ENCODE measurements at regions not wholly inside any gene's neighbourhood (a gene's known extent, or its start where the extent isn't known, plus 50 kb on each side); places are given as distances from the start of the nearest gene placed in this dataset.
"Not testable (repeated sequence)": the region's sequence is repeated elsewhere in the genome, so short reads cannot be mapped to it uniquely, and the experiment has no call there.

DNA sequence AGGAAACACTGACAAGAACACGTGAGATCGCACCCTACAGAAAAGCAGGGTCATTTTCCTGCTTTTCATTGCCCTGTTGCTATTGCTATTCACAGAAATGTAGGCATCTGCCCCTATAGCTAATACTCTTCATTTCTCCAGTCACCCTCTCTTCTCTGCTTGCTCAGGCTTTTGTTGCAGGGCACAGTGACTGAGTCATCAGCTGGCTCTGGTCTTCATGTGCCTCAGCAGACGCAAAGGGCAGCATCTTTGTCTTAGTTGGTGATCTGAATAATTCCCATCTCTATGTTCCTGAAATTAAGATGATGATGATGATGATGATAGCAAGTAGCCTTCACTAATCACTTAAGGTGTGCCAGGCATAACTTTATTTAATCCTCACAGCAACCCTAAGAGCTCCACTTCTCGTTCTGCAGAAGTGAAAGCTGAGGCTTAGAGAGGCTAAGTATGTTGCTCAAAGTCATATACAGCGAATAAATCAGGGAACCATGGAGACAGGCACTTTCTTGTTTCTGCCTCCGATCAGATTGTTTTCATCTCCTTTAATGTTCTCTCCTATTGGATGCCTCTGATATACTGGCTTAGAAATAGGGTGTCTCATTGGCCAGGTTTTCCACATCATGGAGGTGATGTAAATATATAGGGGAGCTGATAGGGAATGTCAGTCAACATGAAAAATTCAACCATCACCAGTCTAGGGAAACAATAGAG is 133.0 kb upstream of the STK32A start:
- Histone ChIP-seq H3K4me1 (ENCODE audit: control insufficient read depth, insufficient read depth, low read length) (no peaks in the 10 kb centered on the region), H3K36me3 (ENCODE audit: control insufficient read depth, insufficient read depth, low read length) (no peaks in the 10 kb centered on the region), H3K4me3 (ENCODE audit: low read length) (no peak overlapping the region), H3K27ac (ENCODE audit: low read depth, low read length) (no peak overlapping the region), H3K27me3 (ENCODE audit: control insufficient read depth, insufficient read depth, low read length) (no peaks in the 10 kb centered on the region), H3K9ac (ENCODE audit: low read length) (no peak overlapping the region)

DNA sequence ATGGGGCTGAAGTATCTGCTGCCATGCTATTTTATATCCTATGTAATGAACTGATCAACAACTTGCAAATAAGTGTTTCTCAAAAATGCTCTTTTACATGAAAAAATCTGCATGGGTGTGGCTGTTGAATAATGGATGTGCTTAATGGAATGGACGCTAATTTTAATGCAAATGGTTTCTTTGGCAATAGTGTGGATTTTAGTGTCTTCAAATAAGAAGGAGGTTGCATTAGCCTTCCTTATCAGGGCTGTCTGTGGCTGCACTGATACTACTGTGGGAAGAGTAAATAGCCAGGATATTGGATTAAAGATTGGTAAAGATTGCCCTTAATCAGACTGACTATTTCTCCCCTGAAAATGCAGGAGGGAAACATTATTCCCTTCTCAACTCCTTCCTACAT is 121.9 kb upstream of the STK32A start:
- Histone ChIP-seq H3K36me3 (ENCODE audit: control insufficient read depth, insufficient read depth, low read length) (no peaks in the 10 kb centered on the region), H3K4me3 (ENCODE audit: low read length) (no peak overlapping the region), H3K9ac (ENCODE audit: low read length) (no peak overlapping the region), H3K27me3 (ENCODE audit: control insufficient read depth, insufficient read depth, low read length) (no peaks in the 10 kb centered on the region), H3K27ac (ENCODE audit: low read depth, low read length) (no peak overlapping the region), H3K4me1 (ENCODE audit: control insufficient read depth, insufficient read depth, low read length) (no peaks in the 10 kb centered on the region)

DNA sequence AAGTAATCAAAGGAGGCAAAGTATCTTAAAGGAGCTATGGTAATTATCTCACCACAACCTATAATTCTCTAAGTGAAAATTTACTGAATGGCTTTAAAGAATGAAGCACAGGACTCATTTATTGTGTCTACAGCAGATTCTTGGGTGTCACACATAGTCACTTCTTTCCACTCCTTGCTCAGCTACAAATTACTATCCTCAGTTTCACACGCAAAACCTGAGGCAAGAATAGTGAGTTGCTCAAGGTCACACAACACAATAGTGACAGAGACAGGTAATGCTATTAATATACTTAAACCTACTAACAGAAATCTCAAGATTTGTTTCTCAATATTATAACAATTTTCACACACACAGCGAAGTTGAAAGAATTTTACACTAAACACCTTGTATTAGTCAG is 120.9 kb upstream of the STK32A start:
- H3K36me3 ChIP-seq (ENCODE audit: control insufficient read depth, insufficient read depth, low read length), result no peaks in the 10 kb centered on the region
- H3K9ac ChIP-seq (ENCODE audit: low read length), result no peak overlapping the region
- H3K4me3 ChIP-seq (ENCODE audit: low read length), result no peak overlapping the region
- no peaks in the 10 kb centered on the region for H3K27me3 ChIP-seq (ENCODE audit: control insufficient read depth, insufficient read depth, low read length)
- H3K4me1 ChIP-seq (ENCODE audit: control insufficient read depth, insufficient read depth, low read length), result no peaks in the 10 kb centered on the region
- no peak overlapping the region for H3K27ac ChIP-seq (ENCODE audit: low read depth, low read length)

DNA sequence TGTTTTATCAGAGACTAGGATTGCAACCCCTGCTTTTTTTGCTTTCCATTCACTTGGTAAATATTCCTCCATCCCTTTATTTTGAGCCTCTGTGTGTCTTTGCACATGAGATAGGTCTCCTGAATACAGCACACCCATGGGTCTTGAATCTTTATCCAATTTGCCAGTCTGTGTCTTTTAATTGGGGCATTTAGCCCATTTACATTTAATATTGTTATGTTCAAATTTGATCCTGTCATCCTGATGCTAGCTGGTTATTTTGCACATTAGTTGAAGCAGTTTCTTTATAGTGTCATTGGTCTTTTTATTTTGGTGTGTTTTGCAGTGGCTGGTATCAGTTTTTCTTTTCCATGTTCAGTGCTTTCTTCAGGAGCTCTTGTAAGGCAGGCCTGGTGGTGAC is 95.1 kb upstream of the STK32A start:
- H3K27me3 ChIP-seq (ENCODE audit: control insufficient read depth, insufficient read depth, low read length); H3K4me1 ChIP-seq (ENCODE audit: control insufficient read depth, insufficient read depth, low read length); H3K4me3 ChIP-seq (ENCODE audit: low read length); H3K9ac ChIP-seq (ENCODE audit: low read length); H3K36me3 ChIP-seq (ENCODE audit: control insufficient read depth, insufficient read depth, low read length); H3K27ac ChIP-seq (ENCODE audit: low read depth, low read length): not testable (repeated sequence)

DNA sequence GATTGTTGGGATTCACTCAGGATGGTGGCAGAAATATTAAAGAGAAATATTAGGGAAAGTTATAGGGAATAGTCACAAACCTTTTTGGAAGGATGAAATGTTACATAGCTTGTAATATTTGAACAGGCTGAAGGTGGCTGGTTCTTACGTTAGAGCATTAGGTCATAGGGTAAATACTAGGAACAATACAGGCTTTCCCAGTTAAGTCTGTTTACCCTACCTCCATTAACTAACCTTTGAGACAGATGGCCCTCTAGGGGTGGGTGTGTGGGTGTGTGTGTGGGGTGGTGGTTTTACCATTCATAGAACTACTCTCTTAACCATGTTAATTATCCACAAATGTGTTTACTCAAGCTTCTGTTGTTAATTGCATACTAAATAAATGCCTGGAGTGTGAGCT is 94.3 kb upstream of the STK32A start:
- no peak overlapping the region for H3K4me3 ChIP-seq (ENCODE audit: low read length)
- no peaks in the 10 kb centered on the region for H3K4me1 ChIP-seq (ENCODE audit: control insufficient read depth, insufficient read depth, low read length)
- no peak overlapping the region for H3K9ac ChIP-seq (ENCODE audit: low read length)
- no peaks in the 10 kb centered on the region for H3K36me3 ChIP-seq (ENCODE audit: control insufficient read depth, insufficient read depth, low read length)
- no peaks in the 10 kb centered on the region for H3K27me3 ChIP-seq (ENCODE audit: control insufficient read depth, insufficient read depth, low read length)
- no peak overlapping the region for H3K27ac ChIP-seq (ENCODE audit: low read depth, low read length)

DNA sequence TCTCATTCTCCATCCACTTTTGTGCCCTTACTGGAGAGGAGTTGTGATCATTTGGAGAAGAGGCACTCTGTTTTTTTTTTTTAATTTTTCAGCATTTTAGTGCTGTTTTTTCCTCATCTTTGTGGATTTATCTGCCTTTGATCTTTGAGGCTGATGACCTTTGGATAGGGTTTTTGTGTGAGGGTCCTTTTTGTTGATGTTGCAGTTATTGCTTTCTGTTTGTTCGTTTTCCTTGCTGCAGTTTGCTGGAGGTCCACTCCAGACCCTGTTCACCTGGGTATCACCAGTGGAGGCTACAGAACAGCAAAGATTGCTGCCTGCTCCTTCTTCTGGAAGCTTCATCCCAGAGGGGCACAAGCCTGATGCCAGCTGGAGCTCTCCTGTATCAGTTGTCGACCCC is 93.2 kb upstream of the STK32A start:
- not testable (repeated sequence) for H3K4me1 ChIP-seq (ENCODE audit: control insufficient read depth, insufficient read depth, low read length); H3K27ac ChIP-seq (ENCODE audit: low read depth, low read length); H3K27me3 ChIP-seq (ENCODE audit: control insufficient read depth, insufficient read depth, low read length); H3K4me3 ChIP-seq (ENCODE audit: low read length); H3K9ac ChIP-seq (ENCODE audit: low read length); H3K36me3 ChIP-seq (ENCODE audit: control insufficient read depth, insufficient read depth, low read length)

DNA sequence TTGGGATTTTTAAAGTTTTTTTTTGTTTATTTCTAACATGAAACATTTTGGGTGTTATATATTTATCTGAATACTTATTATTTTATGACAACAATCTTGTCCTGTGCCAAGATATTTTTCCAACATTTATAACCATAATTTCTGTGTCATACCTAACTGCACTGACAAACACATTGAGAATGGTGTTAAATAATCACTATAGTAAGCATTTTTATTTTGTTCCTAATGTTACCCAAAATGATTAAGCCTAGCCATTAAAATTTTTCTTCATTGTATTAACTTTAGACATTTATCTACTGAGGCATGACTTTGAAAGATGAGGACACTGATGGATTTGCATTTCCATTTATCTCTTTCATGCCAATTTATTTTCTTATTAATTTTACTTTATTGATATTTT is 91.6 kb upstream of the STK32A start:
- Histone ChIP-seq H3K27me3 (ENCODE audit: control insufficient read depth, insufficient read depth, low read length) (no peaks in the 10 kb centered on the region), H3K4me3 (ENCODE audit: low read length) (no peak overlapping the region), H3K36me3 (ENCODE audit: control insufficient read depth, insufficient read depth, low read length) (no peaks in the 10 kb centered on the region), H3K27ac (ENCODE audit: low read depth, low read length) (no peak overlapping the region), H3K4me1 (ENCODE audit: control insufficient read depth, insufficient read depth, low read length) (no peaks in the 10 kb centered on the region), H3K9ac (ENCODE audit: low read length) (no peak overlapping the region)

DNA sequence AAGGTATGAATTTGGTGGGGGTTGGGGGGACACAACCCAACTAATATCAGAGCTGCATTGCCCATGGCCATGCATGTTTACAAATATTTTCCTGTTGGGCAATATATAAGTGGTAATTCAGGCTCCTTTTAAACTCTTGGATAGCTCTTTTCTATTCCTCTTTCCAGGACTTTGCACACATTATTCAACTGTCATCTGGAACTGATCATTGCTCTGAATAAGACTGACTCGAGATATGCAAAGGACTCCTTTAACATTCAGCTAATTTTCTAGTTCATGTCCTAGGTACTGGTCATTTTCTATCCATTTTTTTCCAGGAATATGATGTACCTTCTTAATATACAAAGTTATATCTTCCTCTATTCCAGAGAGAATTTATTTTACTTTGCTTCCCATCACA is 89.5 kb upstream of the STK32A start:
- no peaks in the 10 kb centered on the region for H3K27me3 ChIP-seq (ENCODE audit: control insufficient read depth, insufficient read depth, low read length)
- no peak overlapping the region for H3K4me3 ChIP-seq (ENCODE audit: low read length)

DNA sequence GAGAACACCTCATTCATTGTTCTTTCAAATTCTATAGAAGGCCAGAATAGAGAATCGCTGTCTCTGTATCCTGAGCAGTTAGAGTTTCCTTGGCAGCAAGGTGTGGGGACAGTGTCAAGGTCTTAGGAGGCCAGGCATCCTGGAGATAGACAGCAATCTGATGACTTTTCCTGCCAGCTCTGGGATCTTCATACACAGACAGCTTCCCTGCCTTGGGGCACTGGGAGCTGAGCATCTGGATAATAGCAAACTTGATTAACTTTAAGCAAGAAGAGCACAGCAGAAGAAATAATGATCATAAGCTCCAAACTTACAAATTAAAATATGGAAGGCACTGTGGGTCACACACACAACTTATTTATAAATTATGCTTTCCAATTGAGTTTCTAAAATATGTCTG is 86.1 kb upstream of the STK32A start:
- Histone ChIP-seq H3K4me1 (ENCODE audit: control insufficient read depth, insufficient read depth, low read length) (no peaks in the 10 kb centered on the region), H3K4me3 (ENCODE audit: low read length) (no peak overlapping the region), H3K36me3 (ENCODE audit: control insufficient read depth, insufficient read depth, low read length) (no peaks in the 10 kb centered on the region), H3K27ac (ENCODE audit: low read depth, low read length) (no peak overlapping the region), H3K27me3 (ENCODE audit: control insufficient read depth, insufficient read depth, low read length) (no peaks in the 10 kb centered on the region), H3K9ac (ENCODE audit: low read length) (no peak overlapping the region)

More for the DNA sequence above, 89.5 kb upstream of the STK32A start:
- H3K4me1 ChIP-seq (ENCODE audit: control insufficient read depth, insufficient read depth, low read length), result no peaks in the 10 kb centered on the region
- H3K9ac ChIP-seq (ENCODE audit: low read length), result no peak overlapping the region
- H3K27ac ChIP-seq (ENCODE audit: low read depth, low read length), result no peak overlapping the region
- no peaks in the 10 kb centered on the region for H3K36me3 ChIP-seq (ENCODE audit: control insufficient read depth, insufficient read depth, low read length)

DNA sequence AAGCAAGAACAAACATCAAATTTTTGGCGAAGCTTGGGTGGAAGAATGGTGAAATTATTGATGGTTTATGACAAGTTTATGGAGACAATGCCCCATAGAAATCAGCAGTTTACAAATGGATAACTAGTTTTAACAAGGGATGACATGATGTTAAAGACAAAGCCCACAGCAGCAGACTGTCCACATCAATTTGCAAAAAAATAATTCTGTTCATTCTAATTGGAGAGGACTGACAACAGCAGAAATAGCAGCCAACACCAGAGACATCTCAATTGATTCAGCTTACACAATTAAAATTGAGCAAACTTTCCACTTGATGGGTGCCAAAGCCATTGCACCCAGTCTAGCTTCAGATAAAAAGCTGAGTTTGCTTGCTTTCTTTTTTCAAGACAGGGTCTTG is 82.7 kb upstream of the STK32A start:
- no peaks in the 10 kb centered on the region for H3K4me1 ChIP-seq (ENCODE audit: control insufficient read depth, insufficient read depth, low read length)
- H3K9ac ChIP-seq (ENCODE audit: low read length), result no peak overlapping the region
- no peak overlapping the region for H3K4me3 ChIP-seq (ENCODE audit: low read length)
- no peaks in the 10 kb centered on the region for H3K27me3 ChIP-seq (ENCODE audit: control insufficient read depth, insufficient read depth, low read length)
- H3K36me3 ChIP-seq (ENCODE audit: control insufficient read depth, insufficient read depth, low read length), result no peaks in the 10 kb centered on the region
- H3K27ac ChIP-seq (ENCODE audit: low read depth, low read length), result no peak overlapping the region

DNA sequence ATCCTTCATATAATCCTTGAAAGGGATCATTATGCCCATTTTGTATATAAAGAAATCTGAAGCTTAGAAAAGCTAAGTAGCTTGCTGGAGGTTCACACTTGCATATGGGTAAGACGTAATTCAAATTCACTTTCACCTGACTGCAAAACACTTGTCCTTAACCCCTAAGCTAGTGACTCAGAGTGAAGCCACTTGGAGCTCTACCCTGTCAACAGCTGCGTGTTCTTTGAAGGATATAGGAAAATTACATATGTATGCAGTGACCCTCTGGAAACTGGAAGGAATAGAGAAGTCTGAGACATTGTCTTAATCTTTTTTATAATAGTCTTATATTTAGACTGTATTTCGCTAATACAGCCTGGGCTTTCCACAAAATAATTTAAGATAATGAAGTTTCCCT is 80.0 kb upstream of the STK32A start:
- H3K36me3 ChIP-seq (ENCODE audit: control insufficient read depth, insufficient read depth, low read length), result no peaks in the 10 kb centered on the region
- no peak overlapping the region for H3K27ac ChIP-seq (ENCODE audit: low read depth, low read length)
- H3K4me1 ChIP-seq (ENCODE audit: control insufficient read depth, insufficient read depth, low read length), result no peaks in the 10 kb centered on the region
- no peak overlapping the region for H3K9ac ChIP-seq (ENCODE audit: low read length)
- H3K4me3 ChIP-seq (ENCODE audit: low read length), result no peak overlapping the region
- no peaks in the 10 kb centered on the region for H3K27me3 ChIP-seq (ENCODE audit: control insufficient read depth, insufficient read depth, low read length)

DNA sequence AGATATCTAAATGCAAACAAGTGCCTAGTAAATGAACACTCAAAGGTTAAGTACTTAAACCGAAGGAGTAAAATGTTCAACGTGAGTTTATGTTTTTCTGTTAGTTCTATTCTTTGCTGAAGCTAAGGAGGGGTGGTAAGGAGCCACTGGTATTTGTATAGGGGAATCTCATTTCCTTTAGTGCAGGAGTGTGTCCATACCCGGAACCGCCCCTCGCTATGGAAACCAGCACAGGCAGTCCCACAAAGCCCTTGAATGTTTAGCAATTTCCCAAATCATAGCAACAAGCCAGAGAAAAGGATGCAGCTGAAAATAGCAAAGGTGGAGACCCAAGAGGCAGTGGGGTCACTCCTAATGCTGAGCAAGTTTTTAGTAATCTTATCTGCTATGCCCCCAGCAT is 78.8 kb upstream of the STK32A start:
- H3K9ac ChIP-seq (ENCODE audit: low read length), result no peak overlapping the region
- no peak overlapping the region for H3K4me3 ChIP-seq (ENCODE audit: low read length)
- peaks cover 1% of the 10 kb centered on the region for H3K4me1 ChIP-seq (ENCODE audit: control insufficient read depth, insufficient read depth, low read length)
- no peak overlapping the region for H3K27ac ChIP-seq (ENCODE audit: low read depth, low read length)
- no peaks in the 10 kb centered on the region for H3K27me3 ChIP-seq (ENCODE audit: control insufficient read depth, insufficient read depth, low read length)
- H3K36me3 ChIP-seq (ENCODE audit: control insufficient read depth, insufficient read depth, low read length), result no peaks in the 10 kb centered on the region

DNA sequence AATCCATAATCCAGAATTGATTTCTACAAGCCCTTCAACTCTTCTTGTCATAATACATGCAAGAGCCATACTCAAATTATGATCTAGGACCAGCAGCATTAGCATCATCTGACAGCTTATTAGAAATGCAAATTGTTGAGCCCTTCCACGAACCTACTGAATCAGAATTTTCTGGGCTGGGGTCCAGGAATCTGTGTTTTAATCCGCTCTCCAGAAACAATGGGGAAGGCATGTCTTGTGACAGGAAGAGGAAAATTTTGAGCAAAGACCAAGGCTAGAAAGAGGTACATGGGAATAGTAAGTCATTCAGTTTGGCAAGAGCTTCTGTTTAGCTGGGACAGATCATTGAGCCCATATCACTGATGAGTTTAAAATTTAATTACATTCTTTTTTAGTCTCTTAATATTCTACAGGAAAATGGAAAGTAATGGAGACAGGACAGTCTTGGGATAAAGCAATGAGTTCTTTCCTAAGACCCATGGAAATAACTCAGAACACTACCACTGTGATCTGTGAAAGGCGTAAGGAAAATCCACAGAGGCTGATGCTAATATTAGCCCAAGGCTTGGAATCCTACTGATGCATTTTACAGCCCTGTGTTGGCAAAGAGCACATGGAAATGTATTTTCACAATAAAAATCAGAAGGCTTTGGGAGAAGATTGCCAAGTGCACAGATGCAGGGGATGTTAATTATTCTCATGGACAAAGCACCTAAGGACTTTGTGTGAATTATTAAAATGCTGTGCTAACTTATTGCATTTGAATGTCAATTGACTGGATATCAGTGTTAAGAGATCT is 73.7 kb upstream of the STK32A start:
- H3K9ac ChIP-seq (ENCODE audit: low read length), result no peak overlapping the region

More for the DNA sequence above, 73.7 kb upstream of the STK32A start:
- H3K36me3 ChIP-seq (ENCODE audit: control insufficient read depth, insufficient read depth, low read length), result no peaks in the 10 kb centered on the region
- H3K4me1 ChIP-seq (ENCODE audit: control insufficient read depth, insufficient read depth, low read length), result peaks cover 6% of the 10 kb centered on the region
- H3K27ac ChIP-seq (ENCODE audit: low read depth, low read length), result no peak overlapping the region
- no peaks in the 10 kb centered on the region for H3K27me3 ChIP-seq (ENCODE audit: control insufficient read depth, insufficient read depth, low read length)
- H3K4me3 ChIP-seq (ENCODE audit: low read length), result no peak overlapping the region
